Muscle of leg (tissue), 3 donors: ENCODE measurements at regions not wholly inside any gene's neighbourhood (a gene's known extent, or its start where the extent isn't known, plus 50 kb on each side); places are given as distances from the start of the nearest gene placed in this dataset.

ENCODE experiments used
- DNase-seq: peaks from one replicate; pipeline ENCODE4 v3.0.0; 2013
- H3K27ac ChIP-seq: one replicate; pipeline ENCODE4 v1.5.1; 2013; ENCODE audit warnings: mild to moderate bottlenecking, low read length, control low read depth
- H3K27me3 ChIP-seq: one replicate; pipeline ENCODE4 v1.6.1; 2013; ENCODE audit warnings: low read length; ENCODE audit not compliant: control insufficient read depth, insufficient read depth
- H3K36me3 ChIP-seq: one replicate; pipeline ENCODE4 v1.6.1; 2013; ENCODE audit warnings: low read length; ENCODE audit not compliant: control insufficient read depth, insufficient read depth
- H3K4me1 ChIP-seq: one replicate; pipeline ENCODE4 v1.6.1; 2013; ENCODE audit warnings: low read length; ENCODE audit not compliant: control insufficient read depth, insufficient read depth
- H3K4me3 ChIP-seq: one replicate; pipeline ENCODE4 v1.5.1; 2013; ENCODE audit warnings: low read length, control low read depth
- H3K9me3 ChIP-seq: replicated peaks from 2 replicates; pipeline ENCODE4 v1.6.1; 2013; ENCODE audit warnings: low read depth, low read length; ENCODE audit not compliant: control insufficient read depth
- WGBS: methylation state at CpG from one replicate; pipeline ENCODE4 v1.1.5; 2013; ENCODE audit warnings: missing lambda C conversion rate; ENCODE audit not compliant: insufficient coverage; 5-methylcytosine and 5-hydroxymethylcytosine counted together

GRCh38 chr4:33078145-33078544 is 2358.0 kb downstream of the PCDH7 start:
- no peak overlapping the region for H3K4me3 ChIP-seq
- WGBS, result 89% methylated on average over 2 of the region's 2 CpGs
- H3K4me1 ChIP-seq, result no peaks in the 10 kb centered on the region
- H3K27ac ChIP-seq, result no peak overlapping the region
- no peaks in the 10 kb centered on the region for H3K27me3 ChIP-seq
- DNase-seq, result no peak
- no peaks in the 10 kb centered on the region for H3K9me3 ChIP-seq
- no peaks in the 10 kb centered on the region for H3K36me3 ChIP-seq

DNA sequence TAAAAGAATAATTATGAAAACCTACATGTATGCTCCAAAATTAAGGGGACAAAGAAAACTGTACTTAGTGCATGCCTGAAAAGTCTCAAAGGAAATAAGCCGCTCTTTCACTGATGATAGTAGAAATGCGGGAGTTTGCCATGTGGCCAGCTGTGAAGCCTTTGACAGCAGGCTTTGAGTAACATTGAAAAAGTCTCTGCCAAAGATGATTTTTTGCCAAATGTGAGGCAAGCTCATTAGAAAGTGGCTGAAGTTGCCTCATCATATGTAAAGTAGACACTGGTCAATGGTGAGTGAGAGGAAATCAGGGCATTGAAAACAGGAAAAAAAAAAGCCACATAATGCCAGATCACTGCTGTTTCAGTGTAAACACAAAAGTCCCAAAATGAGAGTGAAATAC is 2360.1 kb downstream of the PCDH7 start:
- Histone ChIP-seq H3K36me3 (no peaks in the 10 kb centered on the region), H3K27ac (no peak overlapping the region), H3K9me3 (no peaks in the 10 kb centered on the region), H3K27me3 (no peaks in the 10 kb centered on the region), H3K4me3 (no peak overlapping the region), H3K4me1 (no peaks in the 10 kb centered on the region)
- DNase-seq, result peak; percentile 71
- 18% methylated on average over 2 of the region's 2 CpGs for WGBS

DNA sequence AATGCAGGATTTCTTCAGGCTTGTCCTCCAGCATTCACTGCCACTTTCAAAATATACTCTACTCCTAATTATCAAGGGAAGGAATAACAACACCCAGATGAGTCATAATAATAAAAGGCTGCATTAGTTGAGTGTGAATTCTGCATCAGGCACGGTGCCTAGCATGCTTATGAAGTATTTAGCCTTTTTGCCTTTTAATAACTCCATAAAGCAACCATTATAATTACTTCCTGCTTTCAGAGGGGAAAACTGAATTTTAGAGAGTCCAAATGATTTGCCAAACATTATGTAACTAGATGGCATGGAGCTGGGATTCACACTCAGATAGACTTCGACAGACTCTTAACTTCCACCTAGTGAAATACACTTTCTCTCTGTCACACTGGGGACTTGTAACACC is 2365.5 kb downstream of the PCDH7 start:
- Histone ChIP-seq H3K36me3 (no peaks in the 10 kb centered on the region), H3K9me3 (no peaks in the 10 kb centered on the region), H3K27ac (peak overlapping the region; percentile 47), H3K4me3 (no peak overlapping the region), H3K27me3 (no peaks in the 10 kb centered on the region), H3K4me1 (peaks cover 7% of the 10 kb centered on the region)
- 43% methylated on average over 1 of the region's 2 CpGs for WGBS
- DNase-seq, result peak; percentile 48

GRCh38 chr4:33086331-33086925 is 2366.3 kb downstream of the PCDH7 start:
- DNase-seq, result peak; percentile 73
- Histone ChIP-seq H3K27ac (no peak overlapping the region), H3K4me1 (peaks cover 7% of the 10 kb centered on the region), H3K9me3 (no peaks in the 10 kb centered on the region), H3K4me3 (no peak overlapping the region), H3K36me3 (no peaks in the 10 kb centered on the region), H3K27me3 (no peaks in the 10 kb centered on the region)
- WGBS, result no CpG with 5 or more reads among the region's 2 CpGs

DNA sequence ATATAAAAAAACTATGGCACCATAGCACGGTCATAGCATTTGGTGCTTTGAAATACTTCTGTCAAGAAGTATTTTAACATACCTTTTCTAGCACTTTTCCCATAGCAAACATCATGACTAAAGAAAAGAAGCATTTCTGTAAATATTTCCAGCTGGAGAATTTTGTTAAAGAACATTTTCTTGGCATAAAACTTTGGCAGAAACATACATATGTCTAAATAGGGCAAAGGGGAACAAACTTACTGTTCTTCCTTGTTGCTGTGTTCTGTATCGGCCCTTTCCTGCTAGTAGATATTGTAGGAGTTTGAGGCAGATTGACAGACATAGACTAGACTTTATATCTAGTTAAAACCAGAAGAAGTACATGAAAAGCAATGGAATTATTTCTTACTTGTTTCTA is 2368.5 kb downstream of the PCDH7 start:
- H3K27me3 ChIP-seq, result no peaks in the 10 kb centered on the region
- no peaks in the 10 kb centered on the region for H3K9me3 ChIP-seq
- H3K4me3 ChIP-seq, result no peak overlapping the region
- peaks cover 7% of the 10 kb centered on the region for H3K4me1 ChIP-seq
- no peaks in the 10 kb centered on the region for H3K36me3 ChIP-seq
- WGBS, result no CpG with 5 or more reads among the region's 2 CpGs
- no peak overlapping the region for H3K27ac ChIP-seq
- peak; percentile 86 for DNase-seq

DNA sequence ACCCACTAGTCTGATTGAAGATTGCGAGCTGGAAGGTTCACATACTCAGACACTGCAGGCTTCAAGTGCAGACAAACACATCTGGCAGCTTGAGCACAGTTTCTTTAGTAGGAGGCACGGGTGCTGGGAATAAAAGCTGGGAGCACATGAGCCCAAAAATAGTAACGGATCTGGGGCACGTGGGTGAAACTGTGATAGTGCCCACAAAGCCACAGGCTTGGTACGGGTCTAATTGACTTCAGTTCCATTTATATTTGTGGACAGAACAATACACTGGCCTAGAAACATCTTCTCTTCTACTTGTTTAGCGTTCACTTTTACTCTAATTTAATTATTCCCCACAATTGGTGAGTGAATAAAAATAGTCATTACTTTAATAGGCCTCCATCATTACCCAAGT is 2370.7 kb downstream of the PCDH7 start:
- Histone ChIP-seq H3K4me3 (no peak overlapping the region), H3K36me3 (no peaks in the 10 kb centered on the region), H3K27me3 (no peaks in the 10 kb centered on the region), H3K4me1 (peaks cover 3% of the 10 kb centered on the region), H3K27ac (no peak overlapping the region), H3K9me3 (no peaks in the 10 kb centered on the region)
- DNase-seq, result no peak
- 76% methylated on average over 4 of the region's 6 CpGs for WGBS

GRCh38 chr4:33091961-33092360 is 2371.8 kb downstream of the PCDH7 start:
- no peaks in the 10 kb centered on the region for H3K27me3 ChIP-seq
- no peak for DNase-seq
- WGBS, result no CpG with 5 or more reads among the region's 3 CpGs
- no peak overlapping the region for H3K27ac ChIP-seq
- H3K9me3 ChIP-seq, result no peaks in the 10 kb centered on the region
- no peaks in the 10 kb centered on the region for H3K4me1 ChIP-seq
- no peaks in the 10 kb centered on the region for H3K36me3 ChIP-seq
- no peak overlapping the region for H3K4me3 ChIP-seq

DNA sequence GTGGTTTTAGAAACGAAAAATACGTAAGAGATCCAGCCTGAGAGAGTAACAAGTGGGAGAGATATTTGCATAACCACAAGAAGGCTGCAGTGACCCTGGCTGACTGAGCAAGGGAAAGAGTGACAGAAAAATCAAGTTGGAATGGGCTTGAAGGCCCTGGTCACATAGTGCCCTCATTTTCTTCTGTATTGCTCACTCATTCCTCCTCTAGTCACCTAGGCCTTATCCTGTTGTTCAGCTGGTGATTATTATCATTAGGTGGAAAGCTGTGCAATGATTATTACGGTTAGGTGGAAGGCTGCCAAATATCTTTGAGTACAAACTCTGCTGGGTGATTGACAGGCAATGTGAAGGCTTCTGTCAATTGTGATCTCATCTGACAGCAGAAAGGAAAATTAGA is 2384.1 kb downstream of the PCDH7 start:
- WGBS, result 66% methylated on average over 3 of the region's 3 CpGs
- H3K4me1 ChIP-seq, result no peaks in the 10 kb centered on the region
- H3K9me3 ChIP-seq, result no peaks in the 10 kb centered on the region
- H3K36me3 ChIP-seq, result no peaks in the 10 kb centered on the region
- H3K27ac ChIP-seq, result no peak overlapping the region
- no peaks in the 10 kb centered on the region for H3K27me3 ChIP-seq
- H3K4me3 ChIP-seq, result no peak overlapping the region
- DNase-seq, result no peak

DNA sequence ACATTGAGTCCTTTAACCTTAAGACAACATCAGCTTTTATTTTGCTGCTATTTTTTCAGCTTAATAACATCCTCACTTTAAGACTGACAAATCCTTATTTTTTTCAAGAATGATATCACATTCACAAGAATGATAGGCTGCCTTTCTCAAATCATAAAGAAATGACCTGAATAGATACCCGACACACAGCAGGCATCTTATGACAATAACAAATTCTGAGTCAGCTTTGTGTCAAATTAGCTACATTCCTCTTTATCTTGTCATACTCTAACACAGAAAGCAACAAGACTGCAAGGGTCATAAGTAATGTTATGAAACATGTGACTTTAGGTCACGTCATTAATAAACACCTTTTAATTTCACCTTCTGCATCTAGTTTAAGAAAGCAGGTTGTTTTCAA is 2387.6 kb downstream of the PCDH7 start:
- H3K9me3 ChIP-seq, result no peaks in the 10 kb centered on the region
- H3K27ac ChIP-seq, result no peak overlapping the region
- no peaks in the 10 kb centered on the region for H3K36me3 ChIP-seq
- H3K4me3 ChIP-seq, result no peak overlapping the region
- DNase-seq, result no peak
- no peaks in the 10 kb centered on the region for H3K27me3 ChIP-seq
- WGBS, result no CpG with 5 or more reads among the region's 2 CpGs
- H3K4me1 ChIP-seq, result no peaks in the 10 kb centered on the region

GRCh38 chr4:33111117-33111516 is 2390.9 kb downstream of the PCDH7 start:
- no peak for DNase-seq
- Histone ChIP-seq H3K36me3 (no peaks in the 10 kb centered on the region), H3K9me3 (no peaks in the 10 kb centered on the region), H3K27ac (no peak overlapping the region), H3K4me1 (no peaks in the 10 kb centered on the region), H3K27me3 (no peaks in the 10 kb centered on the region), H3K4me3 (no peak overlapping the region)
- 67% methylated on average over 1 of the region's 1 CpG for WGBS

DNA sequence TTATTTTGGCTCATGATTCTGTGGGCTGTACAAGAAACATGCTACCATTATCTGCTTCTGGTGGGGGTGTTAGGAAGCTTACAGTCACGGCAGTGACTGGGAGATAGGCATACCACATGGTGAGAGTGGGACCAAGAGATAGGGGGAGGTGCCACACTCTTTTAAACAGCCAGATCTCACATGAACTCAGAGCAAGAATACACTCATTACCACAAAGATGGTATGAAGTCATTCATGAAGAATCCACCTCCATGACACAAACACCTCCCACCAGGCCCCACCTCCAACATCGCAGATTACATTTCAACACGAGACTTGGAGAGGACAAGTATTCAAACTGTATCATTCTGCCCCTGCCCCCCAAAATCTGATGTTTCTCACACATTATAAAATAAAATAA is 2396.7 kb downstream of the PCDH7 start:
- Histone ChIP-seq H3K36me3 (no peaks in the 10 kb centered on the region), H3K27ac (no peak overlapping the region), H3K4me1 (no peaks in the 10 kb centered on the region), H3K4me3 (no peak overlapping the region), H3K9me3 (no peaks in the 10 kb centered on the region), H3K27me3 (no peaks in the 10 kb centered on the region)
- DNase-seq, result no peak
- no CpG with 5 or more reads among the region's 3 CpGs for WGBS
